ENCODE measurements at regions not wholly inside any gene's neighbourhood (a gene's known extent, or its start where the extent isn't known, plus 50 kb on each side); places are given as distances from the start of the nearest gene placed in this dataset.
A peak's percentile ranks its signal among the peaks of the same experiment; 100 is the strongest.

DNA sequence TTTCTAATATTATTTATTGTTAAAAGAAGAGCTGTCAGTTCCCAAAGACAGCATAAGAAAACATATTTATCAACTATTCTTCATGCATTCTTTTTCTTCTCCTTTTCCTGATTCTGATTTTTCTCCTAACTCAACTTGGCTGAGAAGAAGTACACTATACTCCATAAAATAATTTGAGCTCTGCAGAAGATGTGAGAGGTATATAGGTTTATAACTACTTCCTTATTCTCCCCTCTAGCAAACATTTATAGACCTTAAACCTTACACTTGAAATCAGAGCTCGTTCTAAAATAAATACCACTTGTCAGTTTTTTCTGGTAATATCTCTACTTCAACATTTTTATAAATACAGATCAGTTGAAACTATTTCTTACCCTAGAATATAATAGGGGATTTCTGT, 724.8 kb upstream of the GRAMD2B start:
- 57 to 94% (median 89%) methylated on average over 1 of the region's 1 CpG for WGBS, 4 donors
- no peak overlapping the region for H3K27ac ChIP-seq
- no peak overlapping the region for H3K4me3 ChIP-seq
- ATAC-seq (no peak), DNase-seq (no peak)
- H3K4me1 ChIP-seq: peaks cover 0 to 17% (median 0%) of the 10 kb centered on the region in 12 donors
- TF ChIP-seq, protein P1, sequence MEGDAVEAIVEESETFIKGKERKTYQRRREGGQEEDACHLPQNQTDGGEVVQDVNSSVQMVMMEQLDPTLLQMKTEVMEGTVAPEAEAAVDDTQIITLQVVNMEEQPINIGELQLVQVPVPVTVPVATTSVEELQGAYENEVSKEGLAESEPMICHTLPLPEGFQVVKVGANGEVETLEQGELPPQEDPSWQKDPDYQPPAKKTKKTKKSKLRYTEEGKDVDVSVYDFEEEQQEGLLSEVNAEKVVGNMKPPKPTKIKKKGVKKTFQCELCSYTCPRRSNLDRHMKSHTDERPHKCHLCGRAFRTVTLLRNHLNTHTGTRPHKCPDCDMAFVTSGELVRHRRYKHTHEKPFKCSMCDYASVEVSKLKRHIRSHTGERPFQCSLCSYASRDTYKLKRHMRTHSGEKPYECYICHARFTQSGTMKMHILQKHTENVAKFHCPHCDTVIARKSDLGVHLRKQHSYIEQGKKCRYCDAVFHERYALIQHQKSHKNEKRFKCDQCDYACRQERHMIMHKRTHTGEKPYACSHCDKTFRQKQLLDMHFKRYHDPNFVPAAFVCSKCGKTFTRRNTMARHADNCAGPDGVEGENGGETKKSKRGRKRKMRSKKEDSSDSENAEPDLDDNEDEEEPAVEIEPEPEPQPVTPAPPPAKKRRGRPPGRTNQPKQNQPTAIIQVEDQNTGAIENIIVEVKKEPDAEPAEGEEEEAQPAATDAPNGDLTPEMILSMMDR (IDR thresholded peaks at IDR 0.05): no peak
- no peak for TF ChIP-seq POLR2A (IDR thresholded peaks at IDR 0.05)
- peaks cover 0 to 6% (median 0%) of the 10 kb centered on the region in 12 donors for H3K9me3 ChIP-seq
- intact Hi-C loops (cut with DNase I): no loop called here
- H3K36me3 ChIP-seq: no peaks in the 10 kb centered on the region
- no peaks in the 10 kb centered on the region for H3K27me3 ChIP-seq

DNA sequence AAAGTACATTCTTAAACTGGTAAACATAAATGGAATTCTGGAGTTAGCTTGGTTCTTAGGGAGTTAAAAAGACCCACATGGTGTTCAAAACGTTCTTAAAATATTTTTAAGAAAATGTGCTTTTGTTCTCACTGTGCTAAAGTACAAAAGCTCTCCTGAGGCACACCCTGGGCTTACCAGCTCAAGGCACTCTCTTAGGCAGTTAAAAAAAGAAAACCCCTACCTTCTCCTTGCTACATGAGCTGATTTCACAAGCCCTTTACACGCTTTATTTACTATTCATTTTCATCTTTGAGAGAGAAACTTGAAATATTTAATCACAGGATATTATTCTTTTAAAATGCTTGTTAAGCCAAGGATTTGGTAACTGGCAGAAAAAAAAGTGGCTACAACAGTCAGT, 723.3 kb upstream of the GRAMD2B start:
- no peak for ATAC-seq
- no peaks in the 10 kb centered on the region for H3K36me3 ChIP-seq
- peaks cover 0 to 15% (median 5%) of the 10 kb centered on the region in 12 donors for H3K9me3 ChIP-seq
- WGBS, 4 donors: 38 to 49% (median 46%) methylated on average over 2 of the region's 2 CpGs
- DNase-seq: no peak
- H3K4me3 ChIP-seq: peak overlapping the region in 1 of 12 donors; percentile 29
- no peak overlapping the region for H3K27ac ChIP-seq
- intact Hi-C loops (cut with DNase I): no loop called here
- H3K27me3 ChIP-seq: no peaks in the 10 kb centered on the region
- H3K4me1 ChIP-seq: peaks cover 0 to 17% (median 0%) of the 10 kb centered on the region in 12 donors
- no peak for TF ChIP-seq POLR2A (IDR thresholded peaks at IDR 0.05)
- TF ChIP-seq, protein P1 (IDR thresholded peaks at IDR 0.05): no peak

DNA sequence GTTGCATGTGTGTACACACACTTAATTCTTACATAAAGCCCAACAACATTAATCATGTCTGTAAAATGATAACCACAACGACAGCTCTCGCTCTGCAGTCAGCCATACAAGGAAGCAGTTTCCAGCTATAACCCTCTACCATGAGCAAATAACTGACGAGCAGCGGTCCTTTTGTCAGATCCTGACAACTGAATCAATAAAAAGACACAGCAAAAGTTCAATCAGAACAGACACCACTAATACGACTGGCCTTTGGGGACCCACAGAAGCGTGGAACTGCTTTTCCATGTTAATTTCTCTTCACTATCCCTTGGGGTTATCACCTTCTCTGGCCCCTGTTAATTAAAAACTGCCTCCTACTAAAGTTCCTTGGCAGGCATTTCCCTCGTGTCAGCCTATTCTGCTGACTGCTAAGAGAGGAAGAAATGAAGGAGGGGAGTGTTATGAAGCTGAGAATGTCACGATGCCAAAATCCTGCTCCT, 722.8 kb upstream of the GRAMD2B start:
- H3K36me3 ChIP-seq: no peaks in the 10 kb centered on the region
- H3K27ac ChIP-seq: no peak overlapping the region
- H3K9me3 ChIP-seq: peaks cover 0 to 21% (median 8%) of the 10 kb centered on the region in 12 donors
- H3K4me3 ChIP-seq: peak overlapping the region in 5 of 12 donors; percentile 2 to 29 (median 13)
- TF ChIP-seq, protein P1 (IDR thresholded peaks at IDR 0.05): no peak
- no peak for TF ChIP-seq POLR2A (IDR thresholded peaks at IDR 0.05)
- intact Hi-C loops (cut with DNase I): no loop called here
- ATAC-seq (no peak), DNase-seq (no peak)
- 24 to 34% (median 31%) methylated on average over 8 of the region's 8 CpGs for WGBS, 4 donors
- H3K4me1 ChIP-seq: peaks cover 0 to 17% (median 0%) of the 10 kb centered on the region in 12 donors
- H3K27me3 ChIP-seq: no peaks in the 10 kb centered on the region

DNA sequence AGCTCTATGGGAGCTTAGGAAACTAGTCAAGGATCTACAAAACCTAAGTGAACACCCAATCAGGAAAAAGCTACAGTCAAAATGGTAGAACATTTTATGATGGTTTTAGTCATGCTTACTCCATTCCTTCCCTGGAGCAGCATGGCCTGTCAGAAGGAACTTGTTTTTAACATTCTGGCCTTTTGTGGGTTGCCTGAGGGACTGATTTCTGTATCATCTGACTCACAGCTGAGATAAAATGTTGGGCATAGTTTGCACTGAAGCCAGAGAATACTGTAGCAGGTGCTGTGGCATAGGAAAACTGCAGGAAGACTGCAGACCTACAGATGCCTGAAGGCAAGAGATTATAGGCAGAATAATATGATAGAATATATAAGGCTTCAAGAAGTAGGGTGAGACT, 719.6 kb upstream of the GRAMD2B start:
- intact Hi-C loops (cut with DNase I): no loop called here
- H3K27ac ChIP-seq: no peak overlapping the region
- H3K4me1 ChIP-seq: peaks cover 0 to 8% (median 0%) of the 10 kb centered on the region in 12 donors
- DNase-seq (no peak), ATAC-seq (no peak)
- H3K27me3 ChIP-seq: no peaks in the 10 kb centered on the region
- no peak overlapping the region for H3K4me3 ChIP-seq
- H3K36me3 ChIP-seq: no peaks in the 10 kb centered on the region
- H3K9me3 ChIP-seq: peaks cover 0 to 31% (median 9%) of the 10 kb centered on the region in 12 donors
- TF ChIP-seq, protein P1 (IDR thresholded peaks at IDR 0.05): no peak
- no peak for TF ChIP-seq POLR2A (IDR thresholded peaks at IDR 0.05)
